SW480 (cell line): ENCODE measurements at regions not wholly inside any gene's neighbourhood (a gene's known extent, or its start where the extent isn't known, plus 50 kb on each side); places are given as distances from the start of the nearest gene placed in this dataset.

Source experiments
- DNase-seq: peaks from one replicate; pipeline ENCODE4 v3.0.0-alpha.2; 2016; ENCODE audit warnings: low spot score

- DNase-seq, result no peak
Observed at GRCh38 chr6:41429506-41430504, 94.4 kb downstream of the NCR2 start.

- peak; percentile 71 for DNase-seq
Observed at GRCh38 chr6:41430875-41431274, 95.5 kb downstream of the NCR2 start.

GRCh38 chr6:41432280-41432679, 96.9 kb downstream of the NCR2 start:
- DNase-seq, result no peak

GRCh38 chr6:41434803-41435481, 99.5 kb downstream of the NCR2 start:
- no peak for DNase-seq

- no peak for DNase-seq
Observed at GRCh38 chr6:41437604-41438003, 102.2 kb downstream of the NCR2 start.

- no peak for DNase-seq
Observed at GRCh38 chr6:41438746-41439145, 103.3 kb downstream of the NCR2 start.

- DNase-seq, result no peak
Observed at GRCh38 chr6:41439524-41440418, 104.4 kb downstream of the NCR2 start.

GRCh38 chr6:41440958-41441357, 105.2 kb upstream of the FOXP4 start:
- DNase-seq, result no peak

- DNase-seq, result no peak
Observed at GRCh38 chr6:41441598-41442351, 104.4 kb upstream of the FOXP4 start.

GRCh38 chr6:41442352-41442672, 103.9 kb upstream of the FOXP4 start:
- DNase-seq, result no peak

GRCh38 chr6:41442800-41443501, 103.2 kb upstream of the FOXP4 start:
- DNase-seq, result no peak

GRCh38 chr6:41443616-41444525, 102.3 kb upstream of the FOXP4 start:
- DNase-seq, result no peak

GRCh38 chr6:41445261-41445660, 100.9 kb upstream of the FOXP4 start:
- DNase-seq, result no peak

GRCh38 chr6:41446132-41446531, 100.0 kb upstream of the FOXP4 start:
- DNase-seq, result no peak

GRCh38 chr6:41446907-41447545, 99.2 kb upstream of the FOXP4 start:
- DNase-seq, result no peak

- no peak for DNase-seq
Observed at GRCh38 chr6:41448256-41448655, 97.9 kb upstream of the FOXP4 start.

- DNase-seq, result peak; percentile 22
Observed at GRCh38 chr6:41449399-41450245, 96.6 kb upstream of the FOXP4 start.

- DNase-seq, result no peak
Observed at GRCh38 chr6:41450581-41450980, 95.6 kb upstream of the FOXP4 start.
